Right lobe of liver (tissue), 4 donors: ENCODE measurements at regions not wholly inside any gene's neighbourhood (a gene's known extent, or its start where the extent isn't known, plus 50 kb on each side); places are given as distances from the start of the nearest gene placed in this dataset.

ENCODE experiments used
- CTCF ChIP-seq, 4 donors: fragments of 200-600 bp in 3 of 4; fragments of 450-650 bp in 1 of 4; IDR thresholded peaks; one replicate each; pipeline versions ENCODE4 v1.5.1 to v1.8.0; 2016 to 2022; ENCODE audit warnings: antibody characterized with exemption in 4 of 4, mild to moderate bottlenecking in 2 of 4
- POLR2A ChIP-seq: fragments of 450-650 bp; IDR thresholded peaks from one replicate; pipeline ENCODE4 v1.6.1; 2017; ENCODE audit warnings: antibody characterized with exemption, mild to moderate bottlenecking
- donor health status: DM: no; HTN: no; CAD: no.
- donor health status: DM: no; HTN: no; CAD: no.
- donor health status: DM: no; HTN: yes; CAD: no.

- TF ChIP-seq CTCF (IDR thresholded peaks at IDR 0.05), result no peak
- TF ChIP-seq POLR2A, result no peak
Measured at GRCh38 chr6:140193269-140193668, 818.8 kb upstream of the CITED2 start.
